ENCODE measurements at regions not wholly inside any gene's neighbourhood (a gene's known extent, or its start where the extent isn't known, plus 50 kb on each side); places are given as distances from the start of the nearest gene placed in this dataset.

- TF ChIP-seq USF2 (IDR thresholded peaks at IDR 0.05; ENCODE audit: borderline replicate concordance, low read depth, low read length) (no peak), MEF2A (IDR thresholded peaks at IDR 0.05; ENCODE audit: borderline replicate concordance, low read depth) (no peak)
These were observed 231.6 kb downstream of the TEX36 start (continued) for GRCh38 chr10:125451319-125451718.

- Histone ChIP-seq H3K9ac (no peak overlapping the region), H3K27me3 (ENCODE audit: insufficient read depth) (no peaks in the 10 kb centered on the region), H3K79me2 (ENCODE audit: insufficient read depth) (no peaks in the 10 kb centered on the region), H3K4me2 (no peak overlapping the region), H3K4me3 (ENCODE audit: low read depth in 2 of 2, low read length in 1 of 2) (no peak overlapping the region), H3K4me1 (ENCODE audit: control insufficient read depth in 1 of 2, insufficient read depth in 2 of 2, low read depth in 1 of 2, low read length in 1 of 2) (peaks cover 0 to 3% of the 10 kb centered on the region in 2 experiments; a peak in 2 of 4 replicates), H4K20me1 (ENCODE audit: insufficient read depth) (no peaks in the 10 kb centered on the region), H3F3A (replicated peaks; ENCODE audit: insufficient read depth) (no peaks in the 10 kb centered on the region), H3K9me2 (no peaks in the 10 kb centered on the region), H3K36me3 (replicated peaks in 1 of 2; ENCODE audit: control insufficient read depth in 1 of 2, insufficient read depth in 2 of 2, low read length in 1 of 2) (no peaks in the 10 kb centered on the region), H2AFZ (ENCODE audit: low read depth) (no peak overlapping the region), H3K9me3 (no peaks in the 10 kb centered on the region), H3K27ac (ENCODE audit: low read depth in 2 of 2, low read length in 1 of 2) (no peak overlapping the region)
- WGBS (ENCODE audit: low lambda C conversion rate) = 23% methylated on average over 4 of the region's 4 CpGs
- DNase-seq = no peak
- TF ChIP-seq YY1 (IDR thresholded peaks at IDR 0.05; ENCODE audit: low read depth) (no peak), RCOR1 (IDR thresholded peaks at IDR 0.05; ENCODE audit: low read length) (no peak), RFX5 (IDR thresholded peaks at IDR 0.05; ENCODE audit: low read length) (no peak), TCF12 (IDR thresholded peaks at IDR 0.05) (no peak), FOXJ3 (CRISPR knock-in tag; IDR thresholded peaks at IDR 0.05) (no peak), RAD21 (IDR thresholded peaks at IDR 0.05; ENCODE audit: low read length) (no peak), REST (IDR thresholded peaks at IDR 0.05; ENCODE audit: low read depth, low read length) (no peak), RXRA (IDR thresholded peaks at IDR 0.05; ENCODE audit: borderline replicate concordance, low read depth) (no peak), TAF1 (IDR thresholded peaks at IDR 0.05; ENCODE audit: borderline replicate concordance, low read depth, low read length) (no peak)
- ChIA-PET POLR2A (no interaction called here), CTCF (no interaction called here)
These were observed 232.7 kb downstream of the TEX36 start for GRCh38 chr10:125450218-125450617.

- Histone ChIP-seq H3K4me2 (no peak overlapping the region), H3K9ac (no peak overlapping the region), H2AFZ (ENCODE audit: low read depth) (no peak overlapping the region), H3K9me3 (no peaks in the 10 kb centered on the region), H3K79me2 (ENCODE audit: insufficient read depth) (no peaks in the 10 kb centered on the region), H4K20me1 (ENCODE audit: insufficient read depth) (no peaks in the 10 kb centered on the region), H3K9me2 (no peaks in the 10 kb centered on the region), H3K27me3 (ENCODE audit: insufficient read depth) (no peaks in the 10 kb centered on the region), H3K27ac (ENCODE audit: low read depth in 2 of 2, low read length in 1 of 2) (no peak overlapping the region), H3F3A (replicated peaks; ENCODE audit: insufficient read depth) (no peaks in the 10 kb centered on the region), H3K36me3 (replicated peaks in 1 of 2; ENCODE audit: control insufficient read depth in 1 of 2, insufficient read depth in 2 of 2, low read length in 1 of 2) (no peaks in the 10 kb centered on the region), H3K4me1 (ENCODE audit: control insufficient read depth in 1 of 2, insufficient read depth in 2 of 2, low read depth in 1 of 2, low read length in 1 of 2) (peaks cover 0 to 3% of the 10 kb centered on the region in 2 experiments; a peak in 1 of 4 replicates), H3K4me3 (ENCODE audit: low read depth in 2 of 2, low read length in 1 of 2) (no peak overlapping the region)
- CTCF ChIA-PET = interaction anchor here (0.8 kb wide), 1 partner anchor 11 kb away, joined by 3 read pairs; no protein-coding TSS in a partner anchor
- TF ChIP-seq USF1 (IDR thresholded peaks at IDR 0.05; ENCODE audit: borderline replicate concordance, low read depth) = no peak
- no peak for TF ChIP-seq GATA2 (CRISPR knock-in tag; IDR thresholded peaks at IDR 0.05)
- TF ChIP-seq RFX5 (IDR thresholded peaks at IDR 0.05; ENCODE audit: low read length) = no peak
- TF ChIP-seq PBX3 (IDR thresholded peaks at IDR 0.05) = no peak
- TF ChIP-seq NRF1 (IDR thresholded peaks at IDR 0.05; ENCODE audit: low read depth, low read length) = no peak
- no peak for TF ChIP-seq NFIC (IDR thresholded peaks at IDR 0.05; ENCODE audit: borderline replicate concordance)
- TF ChIP-seq TAF1 (IDR thresholded peaks at IDR 0.05; ENCODE audit: borderline replicate concordance, low read depth, low read length) = no peak
- no peak for TF ChIP-seq USF2 (IDR thresholded peaks at IDR 0.05; ENCODE audit: borderline replicate concordance, low read depth, low read length)
- no peak for TF ChIP-seq MXI1 (IDR thresholded peaks at IDR 0.05; ENCODE audit: low read depth, low read length)
- 30% methylated on average over 9 of the region's 9 CpGs for WGBS (ENCODE audit: low lambda C conversion rate)
- POLR2A ChIA-PET = no interaction called here
- DNase-seq = no peak
These were observed 233.4 kb downstream of the TEX36 start for GRCh38 chr10:125449571-125449970.

All from SK-N-SH (cell line).